ENCODE measurements at regions not wholly inside any gene's neighbourhood (a gene's known extent, or its start where the extent isn't known, plus 50 kb on each side); places are given as distances from the start of the nearest gene placed in this dataset.

DNA sequence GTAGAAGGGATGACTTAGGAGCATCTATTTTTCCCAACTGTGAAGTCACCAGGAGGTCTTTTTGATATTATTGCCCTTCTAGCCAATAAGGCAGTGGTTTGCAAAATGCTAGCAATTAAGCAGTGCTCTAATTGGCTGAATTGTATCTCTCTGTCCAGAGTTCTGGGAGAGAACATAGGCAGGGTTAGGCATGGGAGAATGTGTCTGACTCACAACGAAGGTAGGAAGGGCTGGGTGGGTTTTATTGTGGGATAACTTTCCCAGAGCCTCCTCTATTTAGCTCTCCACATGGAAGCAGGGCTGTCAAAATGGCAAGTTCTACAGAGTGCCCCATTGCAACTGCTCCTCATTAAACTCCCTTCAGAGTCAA, 415.9 kb upstream of the CADM1 start:
- no peak for DNase-seq (ENCODE audit: low spot score)

GRCh38 chr11:115919341-115920091, 415.3 kb upstream of the CADM1 start:
- no peak for DNase-seq (ENCODE audit: low spot score)

DNA sequence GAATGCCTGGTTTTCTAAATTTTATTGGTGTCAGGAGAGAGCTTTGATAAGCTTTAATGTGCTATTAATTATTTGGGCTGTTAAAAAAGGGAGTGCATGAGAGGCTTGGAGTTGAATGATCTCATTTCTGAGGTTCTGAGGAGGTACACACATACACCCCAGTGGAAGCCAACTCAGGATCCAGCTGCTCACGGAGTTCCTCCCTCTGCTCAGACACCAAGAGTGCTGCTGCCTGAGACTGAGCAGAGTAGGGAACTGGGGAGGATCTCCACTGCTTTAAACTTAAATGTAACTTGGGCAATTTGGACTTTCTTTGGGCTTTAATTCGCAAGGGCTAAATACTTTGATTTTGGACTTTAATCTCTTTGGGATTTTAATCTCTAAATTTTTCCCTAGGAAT, 414.4 kb upstream of the CADM1 start:
- no peak for DNase-seq (ENCODE audit: low spot score)

- DNase-seq (ENCODE audit: low spot score): no peak
Observed at GRCh38 chr11:115916608-115917007, 412.4 kb upstream of the CADM1 start.

DNA sequence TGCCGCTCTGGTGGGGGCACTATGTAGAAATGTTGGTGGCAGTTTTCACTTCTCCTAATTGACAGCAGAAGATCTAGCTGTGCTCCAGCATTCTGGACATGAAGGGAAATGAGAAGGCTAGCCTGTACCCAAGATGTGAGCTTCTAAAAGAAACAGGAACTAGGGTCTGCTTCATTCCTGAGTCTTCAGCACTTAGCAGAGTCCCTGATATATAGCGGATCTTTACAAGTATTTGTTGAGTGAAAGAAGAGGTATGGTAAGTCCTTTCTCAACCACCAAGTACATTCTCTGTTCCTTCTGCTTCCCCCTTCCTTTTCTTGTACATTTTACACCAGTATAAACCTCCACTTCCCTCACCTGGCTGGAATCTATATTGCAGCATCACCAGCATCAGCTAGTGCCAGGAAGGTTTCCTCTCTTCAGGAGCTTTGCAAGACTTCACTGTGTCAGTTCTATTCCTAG, 408.3 kb upstream of the CADM1 start:
- DNase-seq (ENCODE audit: low spot score): no peak

GRCh38 chr11:115911613-115912346, 407.6 kb upstream of the CADM1 start:
- no peak for DNase-seq (ENCODE audit: low spot score)

GRCh38 chr11:115910379-115910778, 406.2 kb upstream of the CADM1 start:
- DNase-seq (ENCODE audit: low spot score): no peak

GRCh38 chr11:115906171-115906570, 402.0 kb upstream of the CADM1 start:
- no peak for DNase-seq (ENCODE audit: low spot score)

DNA sequence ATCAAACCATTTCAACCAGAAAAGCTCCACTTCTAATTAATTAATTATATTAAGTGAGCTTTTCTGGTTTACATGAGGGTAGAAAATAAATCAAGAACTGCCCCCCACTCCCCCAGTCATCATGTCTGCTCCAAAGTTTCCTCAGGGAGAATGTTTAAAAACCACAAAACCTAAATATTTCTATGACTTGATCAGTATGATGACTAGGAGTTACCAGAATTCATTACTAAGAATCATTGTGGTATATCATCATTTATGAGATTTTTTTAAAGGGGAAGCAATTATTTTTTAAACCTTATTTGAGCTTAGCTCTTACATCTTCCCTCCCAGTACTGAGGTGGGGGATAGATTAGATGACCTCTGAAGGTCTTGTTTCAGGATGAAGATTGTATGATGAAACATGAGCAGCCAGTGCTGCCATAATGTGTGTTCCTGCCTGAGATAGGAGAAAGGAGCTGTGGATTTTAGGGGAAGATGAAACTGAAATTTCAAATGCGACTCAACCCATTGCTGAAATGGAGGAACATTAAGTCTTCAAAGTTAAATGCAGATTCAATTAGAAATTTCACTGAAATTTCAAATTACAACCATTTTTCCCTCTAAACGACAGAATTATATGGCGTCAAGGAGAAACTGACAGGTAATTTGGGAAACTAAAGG, 401.3 kb upstream of the CADM1 start:
- DNase-seq (ENCODE audit: low spot score): no peak

GRCh38 chr11:115903179-115903578, 399.0 kb upstream of the CADM1 start:
- no peak for DNase-seq (ENCODE audit: low spot score)

DNA sequence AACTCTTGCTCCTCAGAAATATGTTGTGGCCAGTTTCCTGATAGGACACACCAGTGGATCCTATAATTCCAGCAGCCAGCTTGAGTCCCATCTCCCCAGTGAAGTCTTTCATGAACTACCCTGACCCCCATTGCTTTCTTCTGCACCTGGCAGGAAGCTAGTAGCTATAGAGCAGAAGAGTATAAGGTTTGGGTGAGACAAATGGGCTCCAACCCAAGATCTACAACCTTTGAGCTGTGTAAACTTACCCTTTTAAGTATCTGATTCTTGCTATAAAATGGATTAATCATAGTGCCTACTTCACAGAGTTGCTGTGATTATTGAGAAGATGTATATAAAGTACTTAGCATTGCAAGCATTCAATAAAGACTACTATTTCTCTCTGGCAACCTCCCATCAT, 396.9 kb upstream of the CADM1 start:
- DNase-seq (ENCODE audit: low spot score): no peak

GRCh38 chr11:115900111-115900510, 395.9 kb upstream of the CADM1 start:
- no peak for DNase-seq (ENCODE audit: low spot score)

DNA sequence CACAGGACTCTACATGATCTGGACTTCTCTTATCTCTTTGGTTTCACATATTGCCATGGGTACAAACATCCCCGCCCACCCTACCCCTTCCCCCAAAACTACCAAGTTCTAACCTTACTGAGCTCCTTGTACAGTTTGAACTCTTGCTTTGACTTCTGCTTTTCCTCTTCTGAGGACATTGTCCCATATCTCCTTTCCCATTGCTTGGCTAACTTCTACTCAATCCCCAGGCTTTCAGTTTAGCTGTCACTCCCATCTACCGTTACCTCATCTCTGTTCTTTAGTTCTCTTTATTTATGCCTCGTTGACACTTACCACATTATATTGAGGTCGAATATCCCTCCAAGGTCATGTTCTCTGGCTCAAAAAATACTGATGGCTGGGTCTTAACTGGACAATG, 393.5 kb upstream of the CADM1 start:
- DNase-seq (ENCODE audit: low spot score): no peak

GRCh38 chr11:115896084-115896483, 391.9 kb upstream of the CADM1 start:
- no peak for DNase-seq (ENCODE audit: low spot score)

DNA sequence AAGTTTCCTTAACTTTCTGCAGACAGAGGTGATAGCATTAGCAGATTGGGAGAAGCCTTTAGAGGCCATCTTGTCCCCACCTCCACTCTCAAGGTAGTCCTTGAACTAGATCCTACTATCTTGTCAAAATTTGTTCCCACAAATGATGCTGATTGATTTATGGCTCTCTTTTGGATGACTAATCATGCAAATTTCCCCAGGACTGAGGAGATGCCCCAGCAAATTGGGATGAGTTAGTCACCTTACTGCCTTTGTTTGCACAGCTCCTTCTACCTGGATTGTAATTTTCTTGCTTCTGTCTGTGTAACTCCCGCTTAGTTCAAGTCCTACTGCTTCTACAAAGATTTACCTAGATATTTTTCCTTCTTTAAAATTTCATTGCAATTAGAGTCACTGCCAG, 391.4 kb upstream of the CADM1 start:
- DNase-seq (ENCODE audit: low spot score): no peak

DNA sequence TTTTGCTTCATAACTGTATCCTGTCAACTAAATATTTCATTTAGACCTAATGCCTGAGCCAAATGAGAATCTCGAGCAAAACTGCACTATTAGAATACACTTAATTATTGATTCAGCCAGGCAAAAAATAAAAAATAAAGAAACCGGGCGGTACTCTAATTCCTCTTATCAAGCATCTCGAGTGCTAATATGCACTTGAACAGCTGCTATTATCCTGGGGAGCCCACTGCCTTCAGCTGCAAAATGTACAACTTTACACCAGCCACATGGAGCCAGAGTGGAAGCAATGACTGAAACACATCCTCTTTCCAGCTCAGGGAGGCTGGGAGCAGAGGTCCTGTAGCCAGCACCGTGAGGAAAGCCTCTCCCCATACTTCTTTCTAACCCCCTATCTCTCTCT, 390.0 kb upstream of the CADM1 start:
- no peak for DNase-seq (ENCODE audit: low spot score)

- no peak for DNase-seq (ENCODE audit: low spot score)
Observed at GRCh38 chr11:115893461-115894099, 389.4 kb upstream of the CADM1 start.

- DNase-seq (ENCODE audit: low spot score): no peak
Observed at GRCh38 chr11:115892016-115892415, 387.8 kb upstream of the CADM1 start.

GRCh38 chr11:115891581-115891980, 387.4 kb upstream of the CADM1 start:
- DNase-seq (ENCODE audit: low spot score): no peak

GRCh38 chr11:115890500-115890899, 386.3 kb upstream of the CADM1 start:
- DNase-seq (ENCODE audit: low spot score): no peak

DNA sequence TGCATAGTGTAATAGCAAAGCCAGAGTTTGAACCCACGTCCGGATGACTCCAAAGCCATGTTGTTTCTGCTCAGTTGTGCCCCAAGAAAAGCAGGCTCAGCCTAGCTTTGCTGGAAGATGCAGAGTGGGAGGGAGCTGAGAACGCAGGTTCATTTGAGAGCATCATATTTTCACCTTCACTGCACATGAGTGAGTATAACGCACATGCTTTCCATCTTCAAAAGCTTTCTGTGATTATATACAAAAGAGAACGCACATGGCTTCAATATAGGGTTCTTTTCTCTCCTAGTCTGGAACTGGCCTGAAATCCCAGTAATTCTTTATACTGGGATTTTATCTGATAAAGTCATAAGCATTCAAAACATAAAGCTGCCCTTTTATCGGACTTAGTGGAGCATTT, 385.5 kb upstream of the CADM1 start:
- DNase-seq (ENCODE audit: low spot score): no peak

DNA sequence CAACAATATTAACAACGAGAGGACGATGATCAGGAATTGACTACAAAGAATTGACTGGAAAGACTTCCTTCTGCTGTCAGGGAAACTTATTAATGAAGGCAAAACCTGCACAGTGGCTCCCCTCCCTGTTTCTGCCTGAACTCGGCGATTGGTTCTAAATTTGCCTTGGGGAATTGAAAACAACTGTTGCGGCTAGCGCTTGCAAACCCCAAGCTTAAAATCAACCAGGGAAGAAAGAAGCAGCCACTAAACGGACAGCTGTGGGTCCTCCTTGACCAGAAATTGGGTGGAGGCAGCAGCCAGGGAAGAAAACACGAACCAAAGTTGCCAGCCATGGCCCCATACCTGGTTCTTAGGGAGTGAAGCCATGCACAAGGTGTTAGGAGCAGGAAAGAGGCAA, 383.5 kb upstream of the CADM1 start:
- DNase-seq (ENCODE audit: low spot score): no peak
